Fibroblast of villous mesenchyme (primary cell): ENCODE measurements at regions not wholly inside any gene's neighbourhood (a gene's known extent, or its start where the extent isn't known, plus 50 kb on each side); places are given as distances from the start of the nearest gene placed in this dataset.

ENCODE experiments used
- DNase-seq: peaks from one replicate; pipeline ENCODE4 v3.0.0-alpha.2; 2010; ENCODE audit warnings: low read depth
- H3K4me3 ChIP-seq: 2 replicates; pipeline ENCODE4 v1.5.1; 2011; ENCODE audit warnings: low read depth, mild to moderate bottlenecking, low read length
- CTCF ChIP-seq: IDR thresholded peaks from 2 replicates; pipeline ENCODE4 v1.5.1; 2012; ENCODE audit warnings: low read depth, mild to moderate bottlenecking, low read length; ENCODE audit not compliant: insufficient read depth

DNA sequence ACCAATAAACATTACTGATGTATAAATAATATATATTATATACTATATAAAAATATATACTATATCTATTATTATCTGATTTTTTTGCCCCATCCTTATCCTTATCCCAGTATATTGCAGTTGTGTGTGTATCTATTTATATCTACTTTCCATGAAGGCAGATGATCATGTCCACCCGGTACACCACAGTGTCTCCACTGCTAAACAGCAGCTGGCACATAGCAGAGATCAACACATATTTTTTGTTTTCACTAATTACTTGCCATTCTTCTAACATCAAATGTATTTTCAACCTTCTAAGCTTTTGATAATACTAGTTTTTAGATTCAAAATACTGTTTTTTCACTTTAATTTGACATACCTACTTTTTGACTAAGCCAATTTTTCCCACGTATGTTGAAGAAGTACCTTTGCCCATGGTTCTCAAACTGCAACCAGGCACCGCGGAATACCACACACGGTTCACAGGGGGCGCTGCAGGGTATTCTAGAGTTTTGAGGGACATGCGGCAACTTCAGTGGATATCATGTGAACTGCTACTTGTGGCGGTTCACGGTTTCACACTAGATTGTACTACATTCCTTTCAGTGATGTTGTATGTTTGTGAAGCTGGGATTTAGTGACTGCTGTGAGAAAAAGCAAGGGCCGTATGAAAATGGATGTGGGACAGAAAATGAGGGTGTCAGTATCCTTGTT is 182.5 kb upstream of the NPY2R start:
- peak; percentile 16 for TF ChIP-seq CTCF
- no peak for DNase-seq

DNA sequence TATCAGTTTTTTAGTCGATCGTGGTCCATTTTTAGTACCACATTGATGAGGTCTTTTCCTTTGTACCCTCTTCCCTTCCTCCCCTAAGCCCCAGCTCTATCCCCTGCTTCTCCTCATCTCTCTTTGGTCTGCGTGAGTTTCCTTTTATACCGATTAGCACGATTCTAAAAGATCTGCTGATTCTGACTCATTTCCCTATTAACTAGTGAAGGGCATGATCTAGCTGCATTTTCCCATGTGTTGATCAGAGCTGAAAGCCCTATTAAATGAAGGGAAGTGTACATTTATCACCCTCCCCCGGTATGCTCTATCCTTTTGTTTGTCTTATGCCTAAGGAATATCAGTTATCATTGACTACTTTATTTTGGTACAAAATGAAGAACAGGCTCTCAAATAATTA is 181.7 kb upstream of the NPY2R start:
- DNase-seq = no peak
- TF ChIP-seq CTCF = no peak
- H3K4me3 ChIP-seq = no peak overlapping the region

More for the DNA sequence above, 182.5 kb upstream of the NPY2R start:
- H3K4me3 ChIP-seq = no peak overlapping the region

- DNase-seq = no peak
- no peak for TF ChIP-seq CTCF
- no peak overlapping the region for H3K4me3 ChIP-seq
These were observed 175.8 kb upstream of the NPY2R start for GRCh38 chr4:155032521-155033229.

GRCh38 chr4:155033604-155034003 is 174.8 kb upstream of the NPY2R start:
- DNase-seq = no peak
- no peak overlapping the region for H3K4me3 ChIP-seq
- TF ChIP-seq CTCF = no peak

- TF ChIP-seq CTCF = no peak
- no peak for DNase-seq
- H3K4me3 ChIP-seq = no peak overlapping the region
These were observed 171.4 kb upstream of the NPY2R start for GRCh38 chr4:155037031-155037430.

DNA sequence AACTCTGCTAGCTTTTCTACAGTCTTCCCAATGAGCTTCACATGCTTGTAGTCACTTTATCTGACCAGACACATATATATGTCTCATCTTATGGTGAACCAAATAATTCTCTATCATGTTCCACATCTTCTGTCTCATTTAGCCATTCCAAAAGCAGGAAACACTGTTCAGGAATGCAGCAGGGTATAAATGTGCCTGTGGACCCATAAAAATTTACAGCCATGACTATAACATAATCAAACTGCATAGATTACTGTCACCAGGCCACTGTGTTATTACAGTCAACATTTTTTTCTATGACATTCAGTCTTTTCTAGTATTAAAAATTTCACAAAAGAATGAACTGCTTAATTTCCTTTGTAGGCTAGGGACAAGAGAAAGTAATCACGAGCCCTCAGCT is 170.0 kb upstream of the NPY2R start:
- no peak for TF ChIP-seq CTCF
- DNase-seq = no peak
- H3K4me3 ChIP-seq = no peak overlapping the region
